Activated CD8-positive, alpha-beta T cell treated with anti-CD3 and anti-CD28 coated beads for 36 hours (primary cell): ENCODE measurements at regions not wholly inside any gene's neighbourhood (a gene's known extent, or its start where the extent isn't known, plus 50 kb on each side); places are given as distances from the start of the nearest gene placed in this dataset.

Experiments used
- ATAC-seq: fragments of 200-7000 bp; cut with Tn5 transposase; one replicate; pipeline ENCODE4 v1.10.0; 2021; ENCODE audit warnings: mild to moderate bottlenecking, moderate library complexity
- CTCF ChIA-PET: fragments of 350-600 bp; sonication (Branson Sonifier 250); formaldehyde crosslinking; loops from one replicate; lab custom pipeline; 2021; ENCODE audit warnings: antibody characterized with exemption; lab: Charles Lee
- POLR2A ChIA-PET: fragments of 350-600 bp; sonication (Branson Sonifier 250); formaldehyde crosslinking; loops from one replicate; lab custom pipeline; 2021; ENCODE audit warnings: antibody characterized with exemption; lab: Charles Lee
- DNase-seq: peaks from one replicate; pipeline ENCODE4 v3.0.0-alpha.2; 2020
- H3K27ac Mint-ChIP-seq: one replicate; pipeline ENCODE4 v1.8.0; 2021; ENCODE audit warnings: mild to moderate bottlenecking, mixed read lengths
- H3K27me3 Mint-ChIP-seq: one replicate; pipeline ENCODE4 v1.8.0; 2021; ENCODE audit warnings: mixed read lengths
- H3K36me3 Mint-ChIP-seq: one replicate; pipeline ENCODE4 v1.8.0; 2021; ENCODE audit warnings: low read depth, mixed read lengths
- H3K4me1 Mint-ChIP-seq: one replicate; pipeline ENCODE4 v1.8.0; 2021; ENCODE audit warnings: low read depth, mixed read lengths
- H3K4me3 Mint-ChIP-seq: one replicate; pipeline ENCODE4 v1.8.0; 2021; ENCODE audit warnings: mild to moderate bottlenecking, moderate library complexity, mixed read lengths
- H3K9me3 Mint-ChIP-seq: one replicate; pipeline ENCODE4 v1.8.0; 2021; ENCODE audit warnings: mixed read lengths
- CTCF ChIP-seq: fragments of 200-600 bp; IDR thresholded peaks from one replicate; pipeline ENCODE4 v1.8.0; 2022; ENCODE audit warnings: antibody characterized with exemption, mild to moderate bottlenecking
- intact Hi-C: fragments of 100-400 bp; cut with micrococcal nuclease; formaldehyde crosslinking; loops from one replicate; pipeline ENCODE4 v1.10.0; 2022

GRCh38 chr12:78398750-78399149, 465.8 kb upstream of the SYT1 start:
- ATAC-seq (no peak), DNase-seq (no peak)
- intact Hi-C loops: no loop called here
- CTCF ChIA-PET: no interaction called here
- POLR2A ChIA-PET: no interaction called here
- Mint-ChIP-seq H3K4me3 (no peak overlapping the region), H3K36me3 (no peaks in the 10 kb centered on the region), H3K27ac (no peak overlapping the region), H3K27me3 (no peaks in the 10 kb centered on the region), H3K4me1 (no peaks in the 10 kb centered on the region), H3K9me3 (no peaks in the 10 kb centered on the region)
- TF ChIP-seq CTCF: no peak

- H3K27ac Mint-ChIP-seq: no peak overlapping the region
- POLR2A ChIA-PET: no interaction called here
- H3K36me3 Mint-ChIP-seq: no peaks in the 10 kb centered on the region
- no peaks in the 10 kb centered on the region for H3K4me1 Mint-ChIP-seq
- H3K4me3 Mint-ChIP-seq: no peak overlapping the region
- H3K9me3 Mint-ChIP-seq: no peaks in the 10 kb centered on the region
- intact Hi-C loops: no loop called here
- CTCF ChIA-PET: no interaction called here
- no peaks in the 10 kb centered on the region for H3K27me3 Mint-ChIP-seq
- TF ChIP-seq CTCF: no peak
- no peak for DNase-seq
- ATAC-seq: no peak
Observed at GRCh38 chr12:78402366-78403134, 462.0 kb upstream of the SYT1 start.

- TF ChIP-seq CTCF: no peak
- intact Hi-C loops: no loop called here
- DNase-seq (no peak), ATAC-seq (no peak)
- Mint-ChIP-seq H3K27ac (no peak overlapping the region), H3K36me3 (no peaks in the 10 kb centered on the region), H3K27me3 (no peaks in the 10 kb centered on the region), H3K4me3 (no peak overlapping the region), H3K4me1 (no peaks in the 10 kb centered on the region), H3K9me3 (no peaks in the 10 kb centered on the region)
- POLR2A ChIA-PET: no interaction called here
- CTCF ChIA-PET: no interaction called here
Observed at GRCh38 chr12:78403136-78403535, 461.4 kb upstream of the SYT1 start.

GRCh38 chr12:78403681-78404080, 460.9 kb upstream of the SYT1 start:
- Mint-ChIP-seq H3K27me3 (no peaks in the 10 kb centered on the region), H3K9me3 (no peaks in the 10 kb centered on the region), H3K36me3 (no peaks in the 10 kb centered on the region), H3K27ac (no peak overlapping the region), H3K4me1 (no peaks in the 10 kb centered on the region), H3K4me3 (no peak overlapping the region)
- intact Hi-C loops: no loop called here
- ATAC-seq: no peak
- POLR2A ChIA-PET: no interaction called here
- no peak for DNase-seq
- no peak for TF ChIP-seq CTCF
- CTCF ChIA-PET: no interaction called here

- H3K9me3 Mint-ChIP-seq: peaks cover 2% of the 10 kb centered on the region
- H3K27ac Mint-ChIP-seq: no peak overlapping the region
- intact Hi-C loops: no loop called here
- ATAC-seq (no peak), DNase-seq (no peak)
- no peaks in the 10 kb centered on the region for H3K27me3 Mint-ChIP-seq
- no peaks in the 10 kb centered on the region for H3K36me3 Mint-ChIP-seq
- no peaks in the 10 kb centered on the region for H3K4me1 Mint-ChIP-seq
- TF ChIP-seq CTCF: no peak
- no peak overlapping the region for H3K4me3 Mint-ChIP-seq
- ChIA-PET CTCF (no interaction called here), POLR2A (no interaction called here)
Observed at GRCh38 chr12:78406213-78406612, 458.4 kb upstream of the SYT1 start.
